T-helper 1 cell (primary cell): ENCODE measurements at regions not wholly inside any gene's neighbourhood (a gene's known extent, or its start where the extent isn't known, plus 50 kb on each side); places are given as distances from the start of the nearest gene placed in this dataset.

Source experiments
- DNase-seq, 5 donors: peaks; one replicate each; pipeline ENCODE4 v3.0.0-alpha.2; 2012 to 2020

DNA sequence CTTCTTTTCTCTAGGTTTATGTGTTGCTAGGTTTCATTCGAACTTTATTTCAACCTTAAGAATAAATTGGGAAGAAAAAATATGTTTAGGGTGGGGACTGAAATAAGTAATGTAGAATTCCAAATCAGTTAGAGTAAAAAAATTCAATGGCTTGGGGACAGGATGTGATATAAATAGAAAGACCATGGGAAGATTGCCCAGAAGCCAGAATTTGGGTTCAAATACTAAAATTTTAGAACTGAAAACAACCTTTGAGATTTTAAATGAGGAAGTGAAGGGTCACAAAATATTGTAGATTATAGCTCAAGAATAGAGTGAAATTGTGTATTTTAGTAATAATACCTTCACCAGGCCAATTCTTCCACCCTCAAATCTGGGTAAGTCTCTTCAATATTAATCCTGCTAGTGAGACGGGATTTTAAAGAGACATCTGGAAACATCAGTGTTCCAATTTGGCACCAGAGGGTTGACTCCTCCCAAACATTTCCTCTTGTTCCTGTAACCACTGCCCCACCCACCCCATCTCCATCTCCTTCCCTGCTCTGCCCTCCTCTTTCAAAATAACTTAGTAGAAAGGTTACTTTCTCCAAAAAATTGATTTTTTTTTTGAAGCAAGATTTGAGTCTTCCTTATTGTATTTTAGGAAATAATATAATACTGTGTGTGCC is 51.3 kb upstream of the FAM3C start:
- no peak for DNase-seq

DNA sequence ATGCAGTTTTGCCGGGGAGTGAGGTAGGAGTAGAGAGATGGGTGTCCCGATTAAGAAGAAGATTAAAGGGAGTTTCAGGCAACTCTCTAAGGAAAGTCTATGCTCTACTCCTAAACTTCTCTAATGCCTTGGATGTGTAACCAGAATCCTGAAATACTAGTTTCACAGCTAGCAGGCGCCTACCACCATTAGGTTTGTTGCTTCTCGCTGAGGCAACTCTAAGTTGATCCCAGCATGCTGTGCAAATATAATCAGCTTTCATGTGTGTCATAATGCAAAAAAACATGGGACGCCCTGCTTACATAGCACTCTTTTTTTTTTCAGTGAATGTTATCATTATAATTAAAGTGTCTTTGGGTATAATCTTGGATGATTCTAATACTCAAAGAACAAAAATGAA is 50.4 kb upstream of the FAM3C start:
- DNase-seq, result no peak
